Hematopoietic multipotent progenitor cell treated with erythropoietin and hydrocortisone succinate and interleukin-3 and kit ligand, for 17 days (in vitro differentiated cells): ENCODE measurements at regions not wholly inside any gene's neighbourhood (a gene's known extent, or its start where the extent isn't known, plus 50 kb on each side); places are given as distances from the start of the nearest gene placed in this dataset.
"Not testable (repeated sequence)": the region's sequence is repeated elsewhere in the genome, so short reads cannot be mapped to it uniquely, and the experiment has no call there.

ENCODE experiments used
- DNase-seq: peaks from one replicate; pipeline ENCODE4 v3.0.0-alpha.2; 2015; ENCODE audit warnings: low spot score

- no peak for DNase-seq
Observed at GRCh38 chr4:115609631-115610030, 496.2 kb upstream of the NDST4 start.

GRCh38 chr4:115607311-115607710 lies 493.9 kb upstream of the NDST4 start:
- DNase-seq, result no peak

- no peak for DNase-seq
Observed at GRCh38 chr4:115596265-115597001, 483.0 kb upstream of the NDST4 start.

- DNase-seq, result no peak
Observed at GRCh38 chr4:115580901-115581300, 467.5 kb upstream of the NDST4 start.

GRCh38 chr4:115575851-115576250 lies 462.4 kb upstream of the NDST4 start:
- no peak for DNase-seq

- DNase-seq, result no peak
Observed at GRCh38 chr4:115562506-115562905, 449.1 kb upstream of the NDST4 start.

GRCh38 chr4:115548123-115548522 lies 434.7 kb upstream of the NDST4 start:
- no peak for DNase-seq

- DNase-seq, result no peak
Observed at GRCh38 chr4:115537387-115537786, 424.0 kb upstream of the NDST4 start.

GRCh38 chr4:115529126-115529525 lies 415.7 kb upstream of the NDST4 start:
- no peak for DNase-seq

- not testable (repeated sequence) for DNase-seq
Observed at GRCh38 chr4:115519476-115519875, 406.1 kb upstream of the NDST4 start.

GRCh38 chr4:115515772-115516171 lies 402.4 kb upstream of the NDST4 start:
- no peak for DNase-seq

GRCh38 chr4:115515366-115515765 lies 401.9 kb upstream of the NDST4 start:
- DNase-seq, result no peak

GRCh38 chr4:115514675-115515074 lies 401.3 kb upstream of the NDST4 start:
- no peak for DNase-seq

GRCh38 chr4:115505326-115505725 lies 391.9 kb upstream of the NDST4 start:
- DNase-seq, result no peak

- DNase-seq, result no peak
Observed at GRCh38 chr4:115501656-115502055, 388.2 kb upstream of the NDST4 start.

- not testable (repeated sequence) for DNase-seq
Observed at GRCh38 chr4:115493770-115494169, 380.4 kb upstream of the NDST4 start.

- no peak for DNase-seq
Observed at GRCh38 chr4:115491686-115492085, 378.3 kb upstream of the NDST4 start.

GRCh38 chr4:115489279-115489678 lies 375.9 kb upstream of the NDST4 start:
- DNase-seq, result no peak

GRCh38 chr4:115485402-115485801 lies 372.0 kb upstream of the NDST4 start:
- DNase-seq, result no peak

GRCh38 chr4:115484479-115484878 lies 371.1 kb upstream of the NDST4 start:
- no peak for DNase-seq

- no peak for DNase-seq
Observed at GRCh38 chr4:115470763-115471162, 357.3 kb upstream of the NDST4 start.

- not testable (repeated sequence) for DNase-seq
Observed at GRCh38 chr4:115459301-115459700, 345.9 kb upstream of the NDST4 start.

- DNase-seq, result no peak
Observed at GRCh38 chr4:115456231-115456630, 342.8 kb upstream of the NDST4 start.

GRCh38 chr4:115454228-115454627 lies 340.8 kb upstream of the NDST4 start:
- no peak for DNase-seq
